ENCODE measurements at regions not wholly inside any gene's neighbourhood (a gene's known extent, or its start where the extent isn't known, plus 50 kb on each side); places are given as distances from the start of the nearest gene placed in this dataset.
"Not testable (repeated sequence)": the region's sequence is repeated elsewhere in the genome, so short reads cannot be mapped to it uniquely, and the experiment has no call there.

- DNase-seq (ENCODE audit: low read depth in 2 of 2) = not testable (repeated sequence)
Measured at GRCh38 chrX:95771198-95771597, 913.4 kb upstream of the DIAPH2 start.

DNA sequence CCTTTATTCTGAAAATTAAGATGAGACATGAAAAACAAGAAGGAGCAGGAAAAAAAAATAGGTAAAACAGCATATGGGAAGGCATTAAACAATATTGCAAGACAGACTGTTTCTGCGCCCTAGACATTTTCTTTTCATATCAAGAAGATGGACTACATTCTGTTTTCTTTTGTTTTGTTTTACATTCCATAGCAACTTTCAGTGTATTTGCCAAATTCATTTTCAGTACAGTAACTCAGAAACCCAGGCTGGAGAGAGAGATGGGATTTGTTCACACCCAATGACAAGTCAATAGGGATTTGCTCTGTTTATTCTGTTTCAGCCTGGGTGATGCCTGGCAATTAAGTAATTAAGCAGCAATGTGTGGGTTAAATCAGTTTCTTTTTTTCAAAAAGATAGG, 892.8 kb upstream of the DIAPH2 start:
- DNase-seq (ENCODE audit: low read depth in 2 of 2) = no peak

GRCh38 chrX:95797344-95797743, 887.3 kb upstream of the DIAPH2 start:
- DNase-seq (ENCODE audit: low read depth in 2 of 2) = no peak

DNA sequence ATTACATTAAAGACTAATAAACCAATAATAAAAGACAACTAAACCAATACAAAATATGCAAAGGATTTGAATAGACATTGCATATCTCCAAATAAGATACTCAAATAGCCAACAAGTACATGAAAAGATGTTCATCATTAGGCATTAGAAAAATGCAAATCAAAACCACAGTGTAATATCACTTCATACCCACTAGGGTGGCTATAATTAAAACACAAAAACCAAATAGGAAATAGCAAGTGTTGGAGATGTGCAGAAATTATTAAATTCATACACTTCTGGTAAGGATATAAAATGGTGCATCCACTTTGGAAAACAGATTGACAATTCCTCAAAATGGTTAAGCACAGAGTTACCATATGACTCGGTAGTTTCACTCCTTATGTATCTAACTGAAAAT, 860.8 kb upstream of the DIAPH2 start:
- DNase-seq (ENCODE audit: low read depth in 2 of 2) = no peak

DNA sequence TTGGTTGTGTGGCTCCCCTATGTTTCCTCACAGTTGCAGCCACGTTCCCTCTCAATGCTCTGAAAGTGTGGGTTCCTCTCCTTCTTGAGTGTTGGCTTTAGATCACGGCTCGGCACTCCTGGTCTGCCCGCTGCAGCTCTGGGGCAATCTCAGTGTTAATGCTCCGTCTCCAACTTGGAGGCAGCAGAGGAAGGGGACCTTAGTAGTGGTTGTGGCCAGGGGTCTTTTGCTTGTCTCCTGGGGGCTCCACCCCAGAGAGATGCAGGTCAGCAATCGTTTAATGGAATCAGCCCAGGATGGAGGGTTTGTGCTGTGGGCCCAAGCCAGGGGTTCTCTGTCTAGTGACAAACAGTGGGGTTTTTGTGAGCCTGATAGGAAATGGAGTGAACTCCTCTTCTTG, 849.4 kb upstream of the DIAPH2 start:
- no peak for DNase-seq (ENCODE audit: low read depth in 2 of 2)

DNA sequence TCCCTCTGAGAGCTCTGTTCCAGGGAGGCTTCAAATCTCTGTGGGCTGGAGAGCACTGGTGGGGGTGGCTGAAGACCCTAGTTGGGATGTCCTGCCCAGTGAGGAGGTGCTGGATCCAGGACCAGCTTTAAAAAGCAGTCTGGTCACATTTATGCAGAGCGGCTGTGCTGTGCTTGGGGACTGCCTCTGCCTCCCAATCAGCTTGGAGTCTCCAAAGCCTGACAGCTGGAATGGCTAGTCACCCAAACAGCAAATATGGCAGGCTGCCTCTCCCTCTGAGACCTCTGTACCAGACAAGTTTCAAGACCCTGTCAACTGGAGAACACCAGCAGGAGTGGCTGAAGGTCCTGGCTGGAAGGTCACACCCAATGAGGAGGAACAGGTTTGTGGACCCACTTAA, 848.1 kb upstream of the DIAPH2 start:
- no peak for DNase-seq (ENCODE audit: low read depth in 2 of 2)

DNA sequence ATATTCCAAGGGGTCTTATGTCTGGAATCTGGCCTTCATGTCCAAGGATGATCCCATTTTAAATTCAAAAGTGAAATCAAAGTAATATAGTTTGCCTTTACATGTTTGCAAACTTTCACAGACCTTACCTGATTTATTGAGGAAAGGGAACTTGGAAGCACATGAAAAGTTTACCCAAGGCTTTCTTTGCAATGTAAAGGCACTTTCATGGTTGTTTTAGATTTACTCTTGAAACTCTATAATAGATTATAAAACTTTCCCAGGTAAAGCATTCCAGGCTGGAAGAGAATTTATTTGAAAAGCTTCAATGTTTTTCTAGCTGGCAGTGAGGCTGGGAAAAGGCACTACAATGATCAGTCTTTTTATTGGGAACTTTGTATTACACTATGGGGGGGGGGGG, 842.8 kb upstream of the DIAPH2 start:
- DNase-seq (ENCODE audit: low read depth in 2 of 2) = no peak

GRCh38 chrX:95860127-95860526, 824.5 kb upstream of the DIAPH2 start:
- DNase-seq (ENCODE audit: low read depth in 2 of 2) = no peak

DNA sequence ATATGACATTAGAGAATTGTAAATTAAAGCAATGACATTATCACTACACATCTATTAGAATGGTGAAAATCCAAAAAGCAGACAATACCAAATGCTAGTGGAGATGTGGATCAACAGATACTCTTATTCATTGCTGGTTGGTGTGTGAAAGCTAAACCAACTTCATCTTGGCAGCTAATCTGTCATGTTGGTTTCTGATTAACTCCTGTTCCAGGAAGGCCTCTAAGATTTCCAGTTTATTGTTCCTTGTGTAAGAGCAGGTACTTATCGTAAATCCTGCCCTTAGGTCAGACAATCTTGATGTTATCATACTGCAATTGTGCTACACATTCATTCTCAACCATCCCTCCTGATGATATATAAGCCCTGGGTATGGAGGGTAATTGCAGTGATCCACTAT, 809.0 kb upstream of the DIAPH2 start:
- no peak for DNase-seq (ENCODE audit: low read depth in 2 of 2)

GRCh38 chrX:95878874-95879273, 805.8 kb upstream of the DIAPH2 start:
- no peak for DNase-seq (ENCODE audit: low read depth in 2 of 2)

DNA sequence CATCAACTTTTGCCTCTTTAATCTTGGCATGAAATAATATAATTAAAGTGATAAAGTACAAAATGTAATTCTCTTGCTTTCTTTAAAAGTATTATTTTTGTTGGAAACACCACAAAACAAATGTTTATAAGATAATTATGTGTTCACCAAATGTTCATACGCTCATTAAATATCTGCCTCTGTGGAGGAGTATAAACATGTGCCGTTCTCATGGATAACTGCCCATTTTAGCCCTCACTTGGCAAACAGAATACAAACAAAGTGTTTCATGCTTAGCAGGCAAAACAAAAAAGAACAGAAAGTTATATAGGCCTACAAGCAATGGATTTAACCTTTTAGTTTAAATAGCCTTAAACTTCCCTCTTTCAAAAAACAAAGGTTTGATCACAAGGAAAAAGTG, 800.5 kb upstream of the DIAPH2 start:
- no peak for DNase-seq (ENCODE audit: low read depth in 2 of 2)

- DNase-seq (ENCODE audit: low read depth in 2 of 2) = no peak
Measured at GRCh38 chrX:95885074-95885473, 799.6 kb upstream of the DIAPH2 start.

DNA sequence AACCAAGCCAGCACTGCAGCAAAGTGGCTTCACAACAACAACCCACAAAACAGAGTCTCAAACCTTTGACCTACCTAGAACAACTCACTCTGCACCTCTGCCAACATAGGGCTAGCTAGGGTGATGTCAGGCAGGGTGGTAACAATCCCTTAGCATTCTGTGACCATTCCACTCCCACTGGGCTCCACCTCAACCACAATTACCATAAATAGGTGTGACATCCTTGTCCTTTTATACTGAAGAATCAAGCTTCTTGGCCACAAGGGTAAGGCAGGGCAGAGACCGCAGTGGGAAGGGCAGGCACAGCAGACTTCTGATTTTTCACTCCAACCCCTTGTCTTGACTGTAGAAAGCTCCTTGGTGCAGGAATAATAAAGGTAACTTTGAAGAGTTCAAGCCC, 795.4 kb upstream of the DIAPH2 start:
- DNase-seq (ENCODE audit: low read depth in 2 of 2) = no peak

DNA sequence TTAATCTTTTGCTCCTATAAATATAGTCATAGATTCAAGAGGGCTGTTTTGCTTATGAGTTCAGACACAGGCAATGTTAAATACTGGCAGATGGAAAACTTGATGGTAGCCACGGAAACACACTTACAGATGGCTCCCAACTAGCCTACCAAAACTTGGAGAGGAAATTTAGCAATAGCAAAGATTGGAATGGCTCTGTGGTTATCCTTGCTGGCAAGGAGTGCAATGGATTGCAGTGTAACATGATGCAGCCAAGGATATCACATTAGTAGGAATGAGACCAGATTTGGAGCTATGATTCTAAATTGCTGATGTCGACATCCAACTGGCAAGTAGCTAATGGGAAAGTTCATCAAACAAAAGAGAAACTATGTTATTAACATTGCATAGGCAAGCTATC, 791.0 kb upstream of the DIAPH2 start:
- DNase-seq (ENCODE audit: low read depth in 2 of 2) = peak in 1 of 2 experiments; percentile 8

- no peak for DNase-seq (ENCODE audit: low read depth in 2 of 2)
Measured at GRCh38 chrX:95903490-95903889, 781.2 kb upstream of the DIAPH2 start.

- no peak for DNase-seq (ENCODE audit: low read depth in 2 of 2)
Measured at GRCh38 chrX:95903975-95904374, 780.7 kb upstream of the DIAPH2 start.

- DNase-seq (ENCODE audit: low read depth in 2 of 2) = no peak
Measured at GRCh38 chrX:95907081-95907480, 777.6 kb upstream of the DIAPH2 start.

DNA sequence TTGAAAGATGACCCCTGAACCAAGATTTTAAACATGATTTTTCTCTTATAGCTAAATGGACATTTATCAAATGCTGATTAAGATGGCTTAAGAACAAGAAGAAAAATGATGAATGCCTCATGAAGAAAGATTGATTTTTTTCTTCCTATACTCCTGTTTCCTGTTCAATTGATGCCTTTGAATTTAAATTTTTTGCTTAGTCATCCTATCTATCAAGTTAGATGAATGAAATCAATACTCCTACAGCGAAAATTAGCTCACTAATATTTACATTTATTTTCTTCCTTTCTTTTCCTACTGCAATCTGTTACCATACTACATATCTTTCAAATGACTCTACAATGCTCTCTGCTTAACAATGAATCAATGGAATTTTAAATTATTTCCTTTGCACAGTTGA, 773.6 kb upstream of the DIAPH2 start:
- DNase-seq (ENCODE audit: low read depth in 2 of 2) = no peak

DNA sequence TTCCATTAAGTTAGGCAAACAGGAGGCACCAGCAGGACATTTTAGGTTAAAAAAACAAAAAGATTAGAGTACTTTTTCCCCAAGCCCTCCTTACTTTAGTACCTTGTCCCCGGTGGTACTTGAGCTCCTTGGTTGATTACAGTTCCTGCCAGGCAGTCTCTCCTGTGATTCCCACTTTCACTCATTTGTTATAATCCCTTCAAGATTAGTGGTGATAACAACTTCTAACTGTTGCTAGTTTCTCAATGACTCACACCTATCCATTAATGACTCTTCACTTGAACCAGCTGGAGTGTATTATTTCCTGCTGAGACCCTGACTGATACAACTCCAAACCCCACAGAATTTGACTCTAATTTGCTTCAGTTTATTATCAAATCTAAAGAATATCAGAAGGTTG, 765.0 kb upstream of the DIAPH2 start:
- no peak for DNase-seq (ENCODE audit: low read depth in 2 of 2)

DNA sequence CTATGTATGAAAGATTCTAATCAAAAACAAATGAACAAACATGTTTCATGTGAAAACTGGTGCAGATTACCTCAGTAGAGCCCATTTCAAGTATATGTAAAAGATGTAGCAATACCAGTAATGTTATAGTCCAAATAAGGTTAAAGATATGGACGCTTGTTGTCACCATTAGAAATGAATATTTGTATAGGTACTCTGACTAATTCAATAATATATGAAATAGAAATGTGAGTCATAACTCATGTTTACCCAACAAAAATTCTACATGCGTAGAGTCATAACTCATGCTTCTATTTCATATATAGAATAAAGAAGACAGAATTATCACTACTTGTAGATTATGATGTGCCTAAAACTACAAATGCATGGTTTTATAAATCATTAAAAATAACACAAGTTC, 739.1 kb upstream of the DIAPH2 start:
- DNase-seq (ENCODE audit: low read depth in 2 of 2) = no peak

DNA sequence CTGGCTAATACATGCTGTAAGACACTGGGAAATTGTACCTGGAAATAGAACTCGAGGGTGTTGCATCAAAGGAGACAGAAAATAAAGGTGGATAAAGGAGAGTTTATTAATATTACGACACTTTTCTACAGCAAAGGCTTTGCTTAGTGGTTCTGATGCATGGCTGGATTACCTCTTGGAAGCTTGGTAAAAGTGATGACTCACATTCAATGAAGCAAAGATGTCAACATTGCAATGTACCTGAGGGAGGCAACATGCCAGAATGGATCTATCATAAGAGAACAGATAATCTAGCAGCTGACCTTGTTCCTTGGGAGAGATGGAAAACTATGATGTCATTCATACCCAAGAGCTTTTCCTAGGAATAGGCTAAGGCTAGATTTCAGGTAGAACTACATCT, 735.1 kb upstream of the DIAPH2 start:
- DNase-seq (ENCODE audit: low read depth in 2 of 2) = no peak

GRCh38 chrX:95950679-95951078, 734.0 kb upstream of the DIAPH2 start:
- no peak for DNase-seq (ENCODE audit: low read depth in 2 of 2)

DNA sequence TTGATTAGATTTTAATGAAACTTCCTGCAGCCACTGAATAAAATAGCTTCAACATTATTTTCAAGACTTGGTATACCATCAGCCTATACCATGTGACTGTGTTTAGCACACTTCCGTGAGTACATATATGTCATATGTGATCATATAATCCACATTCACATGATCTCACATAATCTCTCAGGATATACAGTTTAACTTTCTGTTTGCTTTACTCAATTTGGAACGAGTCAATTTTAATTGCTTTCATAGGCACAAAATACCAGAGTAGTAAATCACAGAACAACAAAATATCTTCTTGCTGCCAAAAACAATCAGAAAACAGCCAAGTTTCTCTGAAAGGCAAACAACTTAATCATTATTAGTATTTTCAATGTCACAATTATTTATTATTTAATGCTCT, 731.1 kb upstream of the DIAPH2 start:
- DNase-seq (ENCODE audit: low read depth in 2 of 2) = no peak

DNA sequence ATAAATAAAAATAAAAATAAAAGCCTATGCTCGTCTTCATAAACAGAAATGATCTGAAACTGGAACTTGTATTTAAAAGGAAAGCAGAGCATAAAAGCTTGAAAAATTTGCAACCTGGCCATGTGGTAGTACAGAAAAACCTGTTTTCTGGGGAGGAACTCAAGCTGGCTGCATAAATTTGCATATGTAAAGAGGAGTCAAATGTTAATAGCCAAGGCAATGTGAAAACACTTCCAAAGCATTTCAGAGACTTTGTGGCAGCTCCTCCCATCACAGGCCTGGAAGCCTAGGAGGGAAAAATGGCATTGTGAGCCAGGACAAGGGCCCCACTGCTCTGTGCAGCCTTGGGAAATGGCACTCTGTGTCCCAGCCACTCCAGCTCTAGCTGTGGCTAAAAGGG, 727.9 kb upstream of the DIAPH2 start:
- no peak for DNase-seq (ENCODE audit: low read depth in 2 of 2)
